HFFc6 (cell line): ENCODE measurements at regions not wholly inside any gene's neighbourhood (a gene's known extent, or its start where the extent isn't known, plus 50 kb on each side); places are given as distances from the start of the nearest gene placed in this dataset.

Source experiments
- DNase-seq: peaks from one replicate; pipeline ENCODE4 v3.0.0-alpha.2; 2018
- H3K27ac Mint-ChIP-seq: 2 replicates; pipeline ENCODE4 v1.8.0; 2020; ENCODE audit warnings: mild to moderate bottlenecking, mixed read lengths
- H3K27me3 Mint-ChIP-seq: 2 replicates; pipeline ENCODE4 v1.8.0; 2021; ENCODE audit warnings: mild to moderate bottlenecking, moderate library complexity, mixed read lengths; ENCODE audit not compliant: insufficient read depth
- H3K36me3 Mint-ChIP-seq: 2 replicates; pipeline ENCODE4 v1.8.0; 2021; ENCODE audit warnings: low read depth, mixed read lengths
- H3K4me1 Mint-ChIP-seq: 2 replicates; pipeline ENCODE4 v1.8.0; 2020; ENCODE audit warnings: low read depth, mixed read lengths
- H3K4me3 Mint-ChIP-seq: 2 replicates; pipeline ENCODE4 v1.8.0; 2020; ENCODE audit warnings: mild to moderate bottlenecking, moderate library complexity, mixed read lengths
- H3K9me3 Mint-ChIP-seq: 2 replicates; pipeline ENCODE4 v1.8.0; 2020; ENCODE audit warnings: mild to moderate bottlenecking, mixed read lengths
- CTCF ChIP-seq: fragments of 200-600 bp; sonication (generic); IDR thresholded peaks from 2 replicates; pipeline ENCODE4 v1.5.0; 2021; ENCODE audit warnings: antibody characterized with exemption, mild to moderate bottlenecking

DNA sequence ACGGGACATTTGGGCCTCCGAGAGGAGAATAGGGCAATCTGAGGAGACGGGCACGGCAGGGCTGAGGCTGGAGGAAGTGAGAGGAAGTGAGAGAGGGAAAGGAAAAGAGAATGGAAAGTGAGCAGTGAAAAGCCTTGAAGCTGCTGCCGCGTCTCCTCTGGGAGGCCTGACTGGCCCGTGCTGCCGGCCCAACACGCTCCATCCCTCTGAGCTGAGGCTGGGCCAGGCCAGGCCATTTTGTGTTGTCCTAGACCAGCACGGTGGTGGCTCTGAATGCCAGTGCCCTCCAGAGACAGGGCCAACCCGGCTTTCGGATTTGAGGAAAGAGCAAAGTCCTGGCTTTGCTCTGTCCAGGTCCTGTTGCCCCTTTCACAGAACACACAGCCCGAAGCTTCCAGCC is 361.1 kb upstream of the SHH start:
- H3K36me3 Mint-ChIP-seq: no peaks in the 10 kb centered on the region
- DNase-seq: no peak

GRCh38 chr7:156172638-156173037 is 360.4 kb upstream of the SHH start:
- no peak for DNase-seq
- no peak for TF ChIP-seq CTCF
- Mint-ChIP-seq H3K27ac (no peak overlapping the region), H3K4me1 (no peaks in the 10 kb centered on the region), H3K4me3 (no peak overlapping the region), H3K36me3 (no peaks in the 10 kb centered on the region), H3K9me3 (peaks cover 38% of the 10 kb centered on the region), H3K27me3 (peaks cover 1% of the 10 kb centered on the region; the same call in 1 of the 2 replicates)

More for the DNA sequence above, 361.1 kb upstream of the SHH start:
- Mint-ChIP-seq H3K4me3 (no peak overlapping the region), H3K27me3 (peaks cover 4% of the 10 kb centered on the region), H3K4me1 (no peaks in the 10 kb centered on the region), H3K9me3 (peaks cover 42% of the 10 kb centered on the region), H3K27ac (no peak overlapping the region)
- no peak for TF ChIP-seq CTCF

DNA sequence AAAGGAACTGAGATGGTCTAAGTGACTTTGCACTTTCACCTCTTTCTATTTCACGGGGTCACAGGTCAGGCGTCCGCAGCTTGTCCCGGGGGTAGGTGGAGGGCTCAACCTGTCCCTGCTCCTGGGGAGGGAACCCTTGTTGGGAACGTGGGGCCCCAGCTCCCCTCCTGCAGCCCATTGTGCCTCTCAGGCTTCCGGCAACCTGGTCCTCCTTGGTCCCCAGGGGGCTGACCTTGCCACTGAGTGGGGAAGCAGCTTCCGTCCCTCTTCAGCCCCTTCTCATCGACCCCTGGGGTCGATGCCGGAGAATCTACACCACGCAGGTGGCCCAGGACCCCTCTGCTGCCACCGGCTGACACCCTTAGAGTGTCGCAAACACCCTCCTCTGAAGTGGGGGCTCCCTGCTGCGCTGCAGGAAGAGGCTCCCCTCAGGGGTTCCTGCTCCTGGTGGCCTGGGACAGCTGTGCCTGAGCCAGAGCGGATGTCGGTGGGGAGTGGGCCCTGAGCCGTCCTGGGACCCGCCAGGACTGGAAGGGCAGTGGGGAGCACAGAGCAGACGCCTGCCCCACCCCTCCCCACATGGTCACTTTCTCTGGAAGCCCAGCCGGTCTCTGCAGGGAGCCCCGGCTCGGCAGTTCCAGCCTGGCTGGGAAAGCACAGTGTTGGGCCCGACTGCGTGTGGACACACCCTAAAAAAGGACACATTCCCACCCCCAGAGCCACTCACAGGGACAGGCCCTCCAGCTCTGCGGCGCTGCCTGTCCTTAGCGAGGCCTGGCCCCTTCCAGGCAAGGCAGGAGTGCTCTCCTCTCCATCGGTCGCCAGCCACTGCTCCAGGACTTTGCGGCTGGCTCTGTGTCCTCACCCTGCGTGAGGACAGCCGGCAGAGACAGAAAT is 357.5 kb upstream of the SHH start:
- Mint-ChIP-seq H3K27me3 (no peaks in the 10 kb centered on the region), H3K4me3 (no peak overlapping the region), H3K9me3 (peaks cover 28% of the 10 kb centered on the region), H3K4me1 (no peaks in the 10 kb centered on the region), H3K27ac (no peak overlapping the region), H3K36me3 (no peaks in the 10 kb centered on the region)
- DNase-seq: no peak
- TF ChIP-seq CTCF: no peak

DNA sequence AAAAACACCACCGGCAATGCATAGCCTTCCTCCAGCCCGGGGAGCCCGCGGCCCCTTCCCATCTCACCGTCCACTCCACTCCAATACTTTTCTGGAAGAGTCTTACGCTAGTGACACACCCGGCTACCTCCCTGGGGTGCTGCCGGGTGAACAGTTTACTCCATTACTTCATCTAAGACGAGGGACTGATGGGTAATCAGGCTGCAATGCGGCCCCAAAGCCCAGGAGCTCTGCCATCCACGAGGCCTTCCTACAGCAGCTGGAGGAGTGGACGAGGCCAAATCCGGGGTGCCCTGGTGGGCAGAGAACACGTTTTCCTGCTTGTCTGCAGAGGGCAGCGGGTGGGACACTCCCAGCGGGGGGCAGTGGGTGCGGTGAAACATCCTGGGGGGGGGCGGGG is 356.2 kb upstream of the SHH start:
- DNase-seq: no peak
- H3K27ac Mint-ChIP-seq: no peak overlapping the region
- no peaks in the 10 kb centered on the region for H3K4me1 Mint-ChIP-seq
- H3K9me3 Mint-ChIP-seq: peaks cover 28% of the 10 kb centered on the region
- H3K4me3 Mint-ChIP-seq: no peak overlapping the region
- no peak for TF ChIP-seq CTCF
- no peaks in the 10 kb centered on the region for H3K36me3 Mint-ChIP-seq
- H3K27me3 Mint-ChIP-seq: no peaks in the 10 kb centered on the region

DNA sequence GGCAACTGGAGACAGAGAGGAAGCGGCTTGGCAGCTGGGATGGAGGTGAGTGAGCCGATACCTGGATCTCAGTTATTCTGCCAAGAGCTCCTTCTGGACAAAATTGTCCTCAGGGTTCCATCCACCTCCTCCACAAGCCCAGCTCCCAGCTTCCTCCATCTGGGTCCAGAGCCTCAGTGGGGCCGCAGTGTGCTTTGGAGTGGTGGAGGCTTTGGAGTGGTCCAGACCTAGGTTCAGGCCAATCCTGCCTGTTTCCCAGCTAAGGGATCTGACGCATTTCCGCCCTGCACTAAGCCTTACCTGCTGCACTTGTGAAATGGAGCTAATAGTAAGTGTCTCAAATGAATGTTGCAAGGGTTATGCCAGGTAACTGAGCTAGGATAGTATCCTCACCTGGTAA is 355.7 kb upstream of the SHH start:
- no peak for DNase-seq
- TF ChIP-seq CTCF: no peak
- H3K27ac Mint-ChIP-seq: no peak overlapping the region
- H3K36me3 Mint-ChIP-seq: no peaks in the 10 kb centered on the region
- H3K27me3 Mint-ChIP-seq: no peaks in the 10 kb centered on the region
- peaks cover 24% of the 10 kb centered on the region for H3K9me3 Mint-ChIP-seq
- no peak overlapping the region for H3K4me3 Mint-ChIP-seq
- H3K4me1 Mint-ChIP-seq: no peaks in the 10 kb centered on the region
